GM12878 (cell line): ENCODE measurements at regions not wholly inside any gene's neighbourhood (a gene's known extent, or its start where the extent isn't known, plus 50 kb on each side); places are given as distances from the start of the nearest gene placed in this dataset.

Experiments used
- ATAC-seq: fragments of 200-7000 bp; cut with Tn5 transposase; 3 replicates; pipeline ENCODE4 v1.9.1; 2020; ENCODE audit warnings: mild to moderate bottlenecking, moderate library complexity
- BruUV-seq: library from RNA; stranded (reverse); fragments of 400-500 nt; replicated peaks from 2 replicates; lab custom pipeline; 2021; lab: Mats Ljungman, UMichigan
- CTCF ChIA-PET: fragments of 300-600 bp; sonication (Branson Sonifier 250); formaldehyde crosslinking; extraction: SDS; loops from one replicate; lab custom pipeline; 2021; ENCODE audit warnings: inconsistent platforms; lab: Yijun Ruan, JAX
- POLR2A ChIA-PET: fragments of 350-600 bp; formaldehyde crosslinking; extraction: SDS; loops from one replicate; lab custom pipeline; 2021; ENCODE audit warnings: inconsistent platforms; lab: Charles Lee
- RAD21 ChIA-PET: fragments of 300-600 bp; sonication (Branson Sonifier 250); formaldehyde crosslinking; loops from one replicate; lab custom pipeline; 2023; ENCODE audit warnings: antibody characterized with exemption; ENCODE audit not compliant: unreplicated experiment; lab: Charles Lee
- SMC1A ChIA-PET: fragments of 300-600 bp; sonication (Branson Sonifier 250); formaldehyde crosslinking; loops from one replicate; lab custom pipeline; 2023; ENCODE audit not compliant: unreplicated experiment, uncharacterized antibody; lab: Charles Lee
- DNase-seq: peaks from one replicate; pipeline ENCODE4 v3.0.0-alpha.2; 2011; ENCODE audit warnings: low read depth, low spot score
- FAIRE-seq: peaks from 3 replicates; lab custom pipeline; 2011; peaks lifted over from hg19 to GRCh38; lab: Jason Lieb, UNC
- H2AFZ ChIP-seq: 2 replicates; pipeline ENCODE4 v1.6.0; 2011; ENCODE audit warnings: low read depth, low read length, control low read depth; ENCODE audit not compliant: control insufficient read depth
- H3K27ac ChIP-seq: 2 replicates; pipeline ENCODE4 v1.5.1; 2011; ENCODE audit warnings: control low read depth; ENCODE audit not compliant: control insufficient read depth, insufficient read depth
- H3K27me3 ChIP-seq, 2 experiments: replicated peaks in 1 of 2; 2 replicates each; pipeline versions ENCODE4 v1.6.0 to v1.6.1; 2011; ENCODE audit warnings: low read length in 1 of 2; ENCODE audit not compliant: control insufficient read depth in 2 of 2, insufficient read depth in 2 of 2
- H3K36me3 ChIP-seq, 2 experiments: 2 replicates each; pipeline ENCODE4 v1.5.1; 2011; ENCODE audit warnings: low read length in 1 of 2; ENCODE audit not compliant: control insufficient read depth in 2 of 2, insufficient read depth in 2 of 2
- H3K4me1 ChIP-seq: 2 replicates; pipeline ENCODE4 v1.6.1; 2011; ENCODE audit warnings: mild to moderate bottlenecking, low read length, moderate library complexity, mixed read lengths; ENCODE audit not compliant: control insufficient read depth, insufficient read depth
- H3K4me2 ChIP-seq: 2 replicates; pipeline ENCODE4 v1.6.0; 2011; ENCODE audit warnings: control low read depth; ENCODE audit not compliant: control insufficient read depth, insufficient read depth
- H3K4me3 ChIP-seq: fragments of 200-600 bp; sonication (generic); 2 replicates; pipeline ENCODE4 v1.5.1; 2016
- H3K79me2 ChIP-seq: 2 replicates; pipeline ENCODE4 v1.6.0; 2011; ENCODE audit warnings: low read length; ENCODE audit not compliant: control insufficient read depth, insufficient read depth
- H3K9ac ChIP-seq: 2 replicates; pipeline ENCODE4 v1.8.0; 2011; ENCODE audit warnings: low read length, control low read depth, mixed read lengths; ENCODE audit not compliant: control insufficient read depth, insufficient read depth
- H3K9me3 ChIP-seq: replicated peaks from 3 replicates; pipeline ENCODE4 v1.5.1; 2011; ENCODE audit warnings: mild to moderate bottlenecking, low read length; ENCODE audit not compliant: control insufficient read depth, insufficient read depth
- H4K20me1 ChIP-seq: 2 replicates; pipeline ENCODE4 v1.6.0; 2011; ENCODE audit not compliant: control insufficient read depth, insufficient read depth
- ASH2L ChIP-seq: fragments of 300-600, 200-600 bp; sonication (generic); IDR thresholded peaks from 2 replicates; pipeline ENCODE4 v1.6.1; 2017; ENCODE audit warnings: low read depth, mild to moderate bottlenecking, borderline replicate concordance
- BCL11A ChIP-seq: IDR thresholded peaks from 2 replicates; pipeline ENCODE4 v1.6.1; 2011; ENCODE audit warnings: low read depth, low read length
- CBX5 ChIP-seq: sonication (generic); IDR thresholded peaks from 2 replicates; pipeline ENCODE4 v1.6.1; 2016; ENCODE audit warnings: low read depth, moderate library complexity, mild to moderate bottlenecking, inconsistent platforms
- E2F4 ChIP-seq: IDR thresholded peaks from 2 replicates; pipeline ENCODE4 v1.6.1; 2012; ENCODE audit warnings: low read depth, low read length, improper control_type of control experiment
- E2F8 ChIP-seq: fragments of 450-650 bp; IDR thresholded peaks from 2 replicates; pipeline ENCODE4 v1.6.1; 2018; ENCODE audit warnings: mild to moderate bottlenecking, low read depth, moderate library complexity; ENCODE audit not compliant: partially characterized antibody
- ELK1 ChIP-seq: IDR thresholded peaks from 2 replicates; pipeline ENCODE4 v1.6.1; 2012; ENCODE audit warnings: low read depth, low read length, improper control_type of control experiment
- HCFC1 ChIP-seq: fragments of 150-350 bp; IDR thresholded peaks from 2 replicates; pipeline ENCODE4 v1.6.1; 2014; ENCODE audit warnings: low read length
- IKZF1 ChIP-seq: fragments of 450-650 bp; conservative IDR thresholded peaks from 2 replicates; pipeline ENCODE4 v1.6.1; 2017; ENCODE audit warnings: antibody characterized with exemption, mild to moderate bottlenecking
- IKZF2 ChIP-seq, 2 experiments: fragments of 450-650 bp; IDR thresholded peaks; 2 replicates each; pipeline ENCODE4 v1.6.1; 2017; ENCODE audit warnings: mild to moderate bottlenecking in 2 of 2, moderate library complexity in 2 of 2
- IRF4 ChIP-seq: IDR thresholded peaks from 2 replicates; pipeline ENCODE4 v1.6.1; 2011; ENCODE audit warnings: low read depth, low read length
- JUNB ChIP-seq: IDR thresholded peaks from 2 replicates; pipeline ENCODE4 v1.6.1; 2016; ENCODE audit warnings: antibody characterized with exemption, mild to moderate bottlenecking
- NFXL1 ChIP-seq: fragments of 450-650 bp; IDR thresholded peaks from 2 replicates; pipeline ENCODE4 v1.6.1; 2017; ENCODE audit warnings: antibody characterized with exemption, mild to moderate bottlenecking, borderline replicate concordance
- PAX8 ChIP-seq: fragments of 450-650 bp; IDR thresholded peaks from 2 replicates; pipeline ENCODE4 v1.6.1; 2017; ENCODE audit warnings: mild to moderate bottlenecking, moderate library complexity
- RELA ChIP-seq: fragments of 450-650 bp; IDR thresholded peaks from 2 replicates; pipeline ENCODE4 v1.8.0; 2014; ENCODE audit warnings: borderline replicate concordance; ENCODE audit not compliant: partially characterized antibody
- ZNF24 ChIP-seq: fragments of 450-650 bp; IDR thresholded peaks from 2 replicates; pipeline ENCODE4 v1.6.1; 2017; ENCODE audit warnings: antibody characterized with exemption, mild to moderate bottlenecking
- WGBS: methylation state at CpG from one replicate; pipeline ENCODE4 v1.1.6; 2016; ENCODE audit warnings: low lambda C conversion rate; ENCODE audit not compliant: insufficient replicate concordance, insufficient coverage; ENCODE audit errors: missing lambda C conversion rate; 5-methylcytosine and 5-hydroxymethylcytosine counted together
- in situ Hi-C: fragments of 300-500 bp; cut with MboI; formaldehyde crosslinking; loops from 9 replicates; pipeline ENCODE4 v1.14.3; 2018; ENCODE audit warnings: mixed read lengths
- intact Hi-C: fragments of 100-400 bp; cut with micrococcal nuclease; formaldehyde crosslinking; loops from one replicate; pipeline ENCODE4 v1.14.2; 2022; ENCODE audit not compliant: unreplicated experiment

- Histone ChIP-seq H3K79me2 (no peaks in the 10 kb centered on the region), H3K36me3 (no peaks in the 10 kb centered on the region), H3K4me1 (no peaks in the 10 kb centered on the region), H3K4me3 (no peak overlapping the region), H3K9me3 (no peaks in the 10 kb centered on the region; the same call in 2 of the 3 replicates), H3K9ac (no peak overlapping the region), H3K27ac (no peak overlapping the region), H3K27me3 (no peaks in the 10 kb centered on the region; a peak in 1 of 4 replicates), H2AFZ (no peak overlapping the region), H4K20me1 (no peaks in the 10 kb centered on the region), H3K4me2 (no peak overlapping the region)
- BruUV-seq = no TSS peak
- SMC1A ChIA-PET = no interaction called here
- intact Hi-C loops (no loop called here), in situ Hi-C loops (no loop called here)
- no peak for ATAC-seq
- no peak for TF ChIP-seq ELK1
- CTCF ChIA-PET = no interaction called here
- POLR2A ChIA-PET = no interaction called here
- no peak for DNase-seq
- no peak for FAIRE-seq
- RAD21 ChIA-PET = no interaction called here
- WGBS = 0% methylated on average over 1 of the region's 1 CpG
Observed at GRCh38 chr7:69173846-69174245, 424.4 kb upstream of the AUTS2 start.

- no peaks in the 10 kb centered on the region for H4K20me1 ChIP-seq
- intact Hi-C loops (no loop called here), in situ Hi-C loops (no loop called here)
- CTCF ChIA-PET = interaction anchor here (0.7 kb wide), 1 partner anchor 1570 kb away, joined by 3 read pairs; no protein-coding TSS in a partner anchor
- no peaks in the 10 kb centered on the region for H3K36me3 ChIP-seq
- H3K79me2 ChIP-seq = no peaks in the 10 kb centered on the region
- SMC1A ChIA-PET = interaction anchor here (0.6 kb wide), 1 partner anchor 623 kb away, joined by 4 read pairs; no protein-coding TSS in a partner anchor
- no peak overlapping the region for H3K9ac ChIP-seq
- BruUV-seq = no TSS peak
- H3K4me3 ChIP-seq = no peak overlapping the region
- 0% methylated on average over 2 of the region's 2 CpGs for WGBS
- no peaks in the 10 kb centered on the region; a peak in 1 of 4 replicates for H3K27me3 ChIP-seq
- RAD21 ChIA-PET = no interaction called here
- H3K4me1 ChIP-seq = no peaks in the 10 kb centered on the region
- H3K9me3 ChIP-seq = no peaks in the 10 kb centered on the region; the same call in 2 of the 3 replicates
- POLR2A ChIA-PET = no interaction called here
- no peak for FAIRE-seq
- no peak for ATAC-seq
- no peak overlapping the region for H2AFZ ChIP-seq
- H3K27ac ChIP-seq = no peak overlapping the region
- H3K4me2 ChIP-seq = no peak overlapping the region
- DNase-seq = no peak
- TF ChIP-seq IKZF2 (IDR thresholded peaks at IDR 0.05) (no peak), NFXL1 (no peak), E2F8 (no peak), JUNB (no peak), IKZF1 (no peak), BCL11A (no peak), ASH2L (no peak), CBX5 (no peak), HCFC1 (no peak), ZNF24 (no peak), PAX8 (no peak), IRF4 (no peak), E2F4 (no peak), RELA (no peak)
Observed at GRCh38 chr7:69176841-69177240, 421.4 kb upstream of the AUTS2 start.
